Liver (tissue), 8 donors: ENCODE measurements at regions not wholly inside any gene's neighbourhood (a gene's known extent, or its start where the extent isn't known, plus 50 kb on each side); places are given as distances from the start of the nearest gene placed in this dataset.

Experiments used
- DNase-seq: peaks from one replicate; pipeline ENCODE4 v3.0.0-alpha.2; 2017; ENCODE audit warnings: low spot score
- H3K27ac ChIP-seq, 2 donors: one replicate each; pipeline ENCODE4 v1.7.0; 2013; ENCODE audit warnings: inconsistent platforms in 2 of 2, low read length in 2 of 2, control low read depth in 1 of 2, low read depth in 1 of 2, mild to moderate bottlenecking in 1 of 2
- H3K27me3 ChIP-seq, 4 donors: one replicate each; pipeline versions ENCODE4 v1.6.1 to v1.7.0; 2013; ENCODE audit warnings: low read length in 3 of 4, inconsistent platforms in 1 of 4, mild to moderate bottlenecking in 1 of 4, moderate library complexity in 1 of 4; ENCODE audit not compliant: control insufficient read depth in 4 of 4, insufficient read depth in 4 of 4
- H3K36me3 ChIP-seq, 4 donors: one replicate each; pipeline versions ENCODE4 v1.6.1 to v1.7.0; 2013; ENCODE audit warnings: low read length in 3 of 4, mild to moderate bottlenecking in 3 of 4, low read depth in 1 of 4, moderate library complexity in 1 of 4; ENCODE audit not compliant: control insufficient read depth in 4 of 4, insufficient read depth in 3 of 4
- H3K4me1 ChIP-seq, 4 donors: one replicate each; pipeline versions ENCODE4 v1.6.1 to v1.7.0; 2013; ENCODE audit warnings: low read length in 3 of 4, mild to moderate bottlenecking in 3 of 4, moderate library complexity in 1 of 4; ENCODE audit not compliant: control insufficient read depth in 4 of 4, insufficient read depth in 4 of 4
- H3K4me3 ChIP-seq, 3 donors: one replicate each; pipeline versions ENCODE4 v1.6.1 to v1.7.0; 2013; ENCODE audit warnings: low read length in 3 of 3, control low read depth in 1 of 3, low read depth in 1 of 3, mild to moderate bottlenecking in 1 of 3
- H3K9ac ChIP-seq, 2 donors: one replicate each; pipeline ENCODE4 v1.7.0; 2013; ENCODE audit warnings: low read length in 2 of 2, mild to moderate bottlenecking in 2 of 2, moderate library complexity in 2 of 2, control low read depth in 1 of 2, low read depth in 1 of 2
- H3K9me3 ChIP-seq, 4 donors: one replicate each; pipeline versions ENCODE4 v1.6.1 to v1.7.0; 2013; ENCODE audit warnings: low read length in 3 of 4; ENCODE audit not compliant: control insufficient read depth in 4 of 4
- EGR1 ChIP-seq, 2 donors: IDR thresholded peaks; 2 replicates each; pipeline ENCODE4 v1.6.1; 2016 to 2018; ENCODE audit warnings: antibody characterized with exemption in 2 of 2, low read depth in 2 of 2
- FOXA1 ChIP-seq: IDR thresholded peaks from 2 replicates; pipeline ENCODE4 v1.6.1; 2016; ENCODE audit warnings: antibody characterized with exemption
- GABPA ChIP-seq, 2 donors: IDR thresholded peaks in 1 of 2; conservative IDR thresholded peaks in 1 of 2; 2 replicates each; pipeline ENCODE4 v1.6.1; 2016; ENCODE audit warnings: antibody characterized with exemption in 2 of 2, mild to moderate bottlenecking in 1 of 2, moderate library complexity in 1 of 2
- HNF4A ChIP-seq, 2 donors: conservative IDR thresholded peaks; 2 replicates each; pipeline ENCODE4 v1.6.1; 2016; ENCODE audit warnings: antibody characterized with exemption in 2 of 2, mild to moderate bottlenecking in 2 of 2
- HNF4G ChIP-seq: IDR thresholded peaks from 2 replicates; pipeline ENCODE4 v1.6.1; 2016; ENCODE audit warnings: antibody characterized with exemption
- JUND ChIP-seq, 2 donors: IDR thresholded peaks; 2 replicates each; pipeline ENCODE4 v1.6.1; 2016; ENCODE audit warnings: antibody characterized with exemption in 2 of 2
- NR2F2 ChIP-seq: IDR thresholded peaks from 2 replicates; pipeline ENCODE4 v1.6.1; 2016; ENCODE audit warnings: antibody characterized with exemption
- RAD21 ChIP-seq, 2 donors: IDR thresholded peaks; 2 replicates each; pipeline ENCODE4 v1.6.1; 2016; ENCODE audit warnings: antibody characterized with exemption in 2 of 2, mild to moderate bottlenecking in 2 of 2
- RXRA ChIP-seq, 2 donors: IDR thresholded peaks; 2 replicates each; pipeline ENCODE4 v1.6.1; 2017 to 2018; ENCODE audit warnings: antibody characterized with exemption in 2 of 2, mild to moderate bottlenecking in 1 of 2
- SP1 ChIP-seq: IDR thresholded peaks from 2 replicates; pipeline ENCODE4 v1.6.1; 2018; ENCODE audit warnings: antibody characterized with exemption, mild to moderate bottlenecking
- TAF1 ChIP-seq: conservative IDR thresholded peaks from 2 replicates; pipeline ENCODE4 v1.6.1; 2016; ENCODE audit warnings: antibody characterized with exemption, mild to moderate bottlenecking
- YY1 ChIP-seq: IDR thresholded peaks from 2 replicates; pipeline ENCODE4 v1.6.1; 2016; ENCODE audit warnings: antibody characterized with exemption, mild to moderate bottlenecking
- WGBS: extraction: QIAGEN DNeasy Blood & Tissue Kit; methylation state at CpG from one replicate; pipeline ENCODE4 v1.1.7; 2013; 5-methylcytosine and 5-hydroxymethylcytosine counted together
- TF ChIP-seq, protein P1 (sequence below): IDR thresholded peaks from 2 replicates; pipeline ENCODE4 v1.6.1; 2016; ENCODE audit warnings: antibody characterized with exemption, mild to moderate bottlenecking
- TF ChIP-seq, protein P2 (sequence below): IDR thresholded peaks from 2 replicates; pipeline ENCODE4 v1.6.1; 2016; ENCODE audit warnings: antibody characterized with exemption
- TF ChIP-seq, protein P3 (sequence below): IDR thresholded peaks from 2 replicates; pipeline ENCODE4 v1.6.1; 2016; ENCODE audit warnings: antibody characterized with exemption
- TF ChIP-seq, protein P4 (sequence below): fragments of 150-350 bp; IDR thresholded peaks from 2 replicates; pipeline ENCODE4 v1.5.1; 2017; ENCODE audit warnings: improper control_type of control experiment, low read depth, low read length; ENCODE audit not compliant: missing input control
- donor health status: healthy.
- donor health status: healthy.
- donor health status: healthy.
- donor health status: healthy.
- donor health status: healthy.

DNA sequence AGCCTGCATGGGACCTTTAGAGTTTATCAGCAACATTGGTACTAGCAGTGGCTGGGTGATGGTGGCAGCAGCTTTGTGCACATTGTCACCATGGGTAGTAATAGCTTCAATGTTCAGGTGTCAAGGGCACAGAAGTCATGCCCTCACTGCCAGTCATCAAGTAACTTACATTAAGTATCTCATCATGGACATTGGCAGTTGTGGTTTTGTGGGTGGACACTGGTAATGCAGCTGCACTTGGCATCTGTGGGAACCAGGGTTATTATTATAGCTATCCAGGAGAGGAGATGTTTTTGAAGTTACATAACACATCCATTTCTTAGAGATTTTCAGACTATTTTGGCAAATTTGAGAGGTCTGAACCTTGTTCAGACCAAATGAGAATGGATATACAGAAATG lies 243.2 kb upstream of the NOCT start:
- H3K36me3 ChIP-seq: no peaks in the 10 kb centered on the region
- no peak overlapping the region for H3K4me3 ChIP-seq
- H3K9me3 ChIP-seq: no peaks in the 10 kb centered on the region
- no peak overlapping the region for H3K27ac ChIP-seq
- TF ChIP-seq, protein P1, sequence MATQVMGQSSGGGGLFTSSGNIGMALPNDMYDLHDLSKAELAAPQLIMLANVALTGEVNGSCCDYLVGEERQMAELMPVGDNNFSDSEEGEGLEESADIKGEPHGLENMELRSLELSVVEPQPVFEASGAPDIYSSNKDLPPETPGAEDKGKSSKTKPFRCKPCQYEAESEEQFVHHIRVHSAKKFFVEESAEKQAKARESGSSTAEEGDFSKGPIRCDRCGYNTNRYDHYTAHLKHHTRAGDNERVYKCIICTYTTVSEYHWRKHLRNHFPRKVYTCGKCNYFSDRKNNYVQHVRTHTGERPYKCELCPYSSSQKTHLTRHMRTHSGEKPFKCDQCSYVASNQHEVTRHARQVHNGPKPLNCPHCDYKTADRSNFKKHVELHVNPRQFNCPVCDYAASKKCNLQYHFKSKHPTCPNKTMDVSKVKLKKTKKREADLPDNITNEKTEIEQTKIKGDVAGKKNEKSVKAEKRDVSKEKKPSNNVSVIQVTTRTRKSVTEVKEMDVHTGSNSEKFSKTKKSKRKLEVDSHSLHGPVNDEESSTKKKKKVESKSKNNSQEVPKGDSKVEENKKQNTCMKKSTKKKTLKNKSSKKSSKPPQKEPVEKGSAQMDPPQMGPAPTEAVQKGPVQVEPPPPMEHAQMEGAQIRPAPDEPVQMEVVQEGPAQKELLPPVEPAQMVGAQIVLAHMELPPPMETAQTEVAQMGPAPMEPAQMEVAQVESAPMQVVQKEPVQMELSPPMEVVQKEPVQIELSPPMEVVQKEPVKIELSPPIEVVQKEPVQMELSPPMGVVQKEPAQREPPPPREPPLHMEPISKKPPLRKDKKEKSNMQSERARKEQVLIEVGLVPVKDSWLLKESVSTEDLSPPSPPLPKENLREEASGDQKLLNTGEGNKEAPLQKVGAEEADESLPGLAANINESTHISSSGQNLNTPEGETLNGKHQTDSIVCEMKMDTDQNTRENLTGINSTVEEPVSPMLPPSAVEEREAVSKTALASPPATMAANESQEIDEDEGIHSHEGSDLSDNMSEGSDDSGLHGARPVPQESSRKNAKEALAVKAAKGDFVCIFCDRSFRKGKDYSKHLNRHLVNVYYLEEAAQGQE: no peak
- TF ChIP-seq FOXA1 (no peak), RXRA (IDR thresholded peaks at IDR 0.05) (no peak), GABPA (IDR thresholded peaks at IDR 0.05 in 1 of 2, conservative IDR thresholded peaks at IDR 0.05 in 1 of 2) (no peak), RAD21 (IDR thresholded peaks at IDR 0.05) (no peak), HNF4A (conservative IDR thresholded peaks at IDR 0.05) (no peak), JUND (IDR thresholded peaks at IDR 0.05) (no peak)
- DNase-seq: no peak
- H3K4me1 ChIP-seq: no peaks in the 10 kb centered on the region
- H3K27me3 ChIP-seq: peaks cover 0 to 7% (median 0%) of the 10 kb centered on the region in 4 donors
- no peak overlapping the region for H3K9ac ChIP-seq

DNA sequence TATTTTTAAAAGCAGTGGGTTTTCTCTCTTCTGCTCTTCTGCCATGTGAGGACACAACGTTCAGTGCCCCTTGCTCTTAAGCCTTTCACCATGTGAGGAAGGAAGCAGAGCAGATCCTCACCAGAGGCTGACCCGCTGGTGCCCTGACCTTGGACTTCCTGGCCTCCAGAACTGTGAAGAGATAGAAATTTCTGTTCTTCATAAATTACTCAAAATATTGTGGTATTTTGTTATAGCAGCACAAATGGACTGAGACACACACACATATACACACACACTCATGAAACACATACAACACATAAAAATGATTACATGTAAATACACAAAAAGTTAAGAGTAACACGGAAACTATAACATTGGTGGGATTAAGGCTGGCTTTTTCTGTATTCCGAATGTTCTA lies 244.8 kb upstream of the NOCT start:
- Histone ChIP-seq H3K4me3 (no peak overlapping the region), H3K36me3 (no peaks in the 10 kb centered on the region), H3K27me3 (peaks cover 0 to 2% (median 0%) of the 10 kb centered on the region in 4 donors), H3K4me1 (no peaks in the 10 kb centered on the region), H3K9me3 (no peaks in the 10 kb centered on the region), H3K27ac (no peak overlapping the region), H3K9ac (no peak overlapping the region)
- DNase-seq: no peak
- TF ChIP-seq RAD21 (IDR thresholded peaks at IDR 0.05) (no peak), FOXA1 (no peak), TAF1 (no peak), NR2F2 (no peak), HNF4A (conservative IDR thresholded peaks at IDR 0.05) (no peak), GABPA (IDR thresholded peaks at IDR 0.05 in 1 of 2, conservative IDR thresholded peaks at IDR 0.05 in 1 of 2) (no peak), SP1 (no peak), EGR1 (IDR thresholded peaks at IDR 0.05; ENCODE audit: low read depth in 2 of 2) (no peak), YY1 (no peak), HNF4G (no peak), RXRA (IDR thresholded peaks at IDR 0.05) (no peak), JUND (IDR thresholded peaks at IDR 0.05) (no peak)
- TF ChIP-seq, protein P2, sequence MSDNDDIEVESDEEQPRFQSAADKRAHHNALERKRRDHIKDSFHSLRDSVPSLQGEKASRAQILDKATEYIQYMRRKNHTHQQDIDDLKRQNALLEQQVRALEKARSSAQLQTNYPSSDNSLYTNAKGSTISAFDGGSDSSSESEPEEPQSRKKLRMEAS: no peak
- TF ChIP-seq, protein P3, sequence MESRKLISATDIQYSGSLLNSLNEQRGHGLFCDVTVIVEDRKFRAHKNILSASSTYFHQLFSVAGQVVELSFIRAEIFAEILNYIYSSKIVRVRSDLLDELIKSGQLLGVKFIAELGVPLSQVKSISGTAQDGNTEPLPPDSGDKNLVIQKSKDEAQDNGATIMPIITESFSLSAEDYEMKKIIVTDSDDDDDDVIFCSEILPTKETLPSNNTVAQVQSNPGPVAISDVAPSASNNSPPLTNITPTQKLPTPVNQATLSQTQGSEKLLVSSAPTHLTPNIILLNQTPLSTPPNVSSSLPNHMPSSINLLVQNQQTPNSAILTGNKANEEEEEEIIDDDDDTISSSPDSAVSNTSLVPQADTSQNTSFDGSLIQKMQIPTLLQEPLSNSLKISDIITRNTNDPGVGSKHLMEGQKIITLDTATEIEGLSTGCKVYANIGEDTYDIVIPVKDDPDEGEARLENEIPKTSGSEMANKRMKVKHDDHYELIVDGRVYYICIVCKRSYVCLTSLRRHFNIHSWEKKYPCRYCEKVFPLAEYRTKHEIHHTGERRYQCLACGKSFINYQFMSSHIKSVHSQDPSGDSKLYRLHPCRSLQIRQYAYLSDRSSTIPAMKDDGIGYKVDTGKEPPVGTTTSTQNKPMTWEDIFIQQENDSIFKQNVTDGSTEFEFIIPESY: no peak
- TF ChIP-seq, protein P4, sequence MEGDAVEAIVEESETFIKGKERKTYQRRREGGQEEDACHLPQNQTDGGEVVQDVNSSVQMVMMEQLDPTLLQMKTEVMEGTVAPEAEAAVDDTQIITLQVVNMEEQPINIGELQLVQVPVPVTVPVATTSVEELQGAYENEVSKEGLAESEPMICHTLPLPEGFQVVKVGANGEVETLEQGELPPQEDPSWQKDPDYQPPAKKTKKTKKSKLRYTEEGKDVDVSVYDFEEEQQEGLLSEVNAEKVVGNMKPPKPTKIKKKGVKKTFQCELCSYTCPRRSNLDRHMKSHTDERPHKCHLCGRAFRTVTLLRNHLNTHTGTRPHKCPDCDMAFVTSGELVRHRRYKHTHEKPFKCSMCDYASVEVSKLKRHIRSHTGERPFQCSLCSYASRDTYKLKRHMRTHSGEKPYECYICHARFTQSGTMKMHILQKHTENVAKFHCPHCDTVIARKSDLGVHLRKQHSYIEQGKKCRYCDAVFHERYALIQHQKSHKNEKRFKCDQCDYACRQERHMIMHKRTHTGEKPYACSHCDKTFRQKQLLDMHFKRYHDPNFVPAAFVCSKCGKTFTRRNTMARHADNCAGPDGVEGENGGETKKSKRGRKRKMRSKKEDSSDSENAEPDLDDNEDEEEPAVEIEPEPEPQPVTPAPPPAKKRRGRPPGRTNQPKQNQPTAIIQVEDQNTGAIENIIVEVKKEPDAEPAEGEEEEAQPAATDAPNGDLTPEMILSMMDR: no peak
- TF ChIP-seq, protein P1: no peak
- 82% methylated on average over 4 of the region's 4 CpGs for WGBS
